PC-3 (cell line): ENCODE measurements at regions not wholly inside any gene's neighbourhood (a gene's known extent, or its start where the extent isn't known, plus 50 kb on each side); places are given as distances from the start of the nearest gene placed in this dataset.

Source experiments
- ATAC-seq: fragments of 200-7000 bp; cut with Tn5 transposase; 2 replicates; pipeline ENCODE4 v1.9.1; 2020; ENCODE audit warnings: mild to moderate bottlenecking, moderate library complexity
- BruUV-seq: library from RNA; stranded (reverse); fragments of 400-500 nt; replicated peaks from 2 replicates; lab custom pipeline; 2021; lab: Mats Ljungman, UMichigan
- CTCF ChIA-PET: fragments of 300-600 bp; sonication (Branson Sonifier 250); formaldehyde crosslinking; loops from one replicate; lab custom pipeline; 2022; ENCODE audit warnings: antibody characterized with exemption; lab: Charles Lee
- POLR2A ChIA-PET: fragments of 300-600 bp; sonication (Branson Sonifier 250); formaldehyde crosslinking; loops from one replicate; lab custom pipeline; 2022; ENCODE audit warnings: antibody characterized with exemption; ENCODE audit not compliant: unreplicated experiment; lab: Charles Lee
- DNase-seq: peaks from one replicate; pipeline ENCODE4 v3.0.0-alpha.2; 2015
- H2AFZ ChIP-seq: fragments of 300-600 bp; sonication (generic); 2 replicates; pipeline ENCODE4 v1.6.0; 2016; ENCODE audit warnings: antibody characterized with exemption, low read length
- H3F3A ChIP-seq: fragments of 300-600 bp; sonication (generic); one replicate; pipeline ENCODE4 v1.6.0; 2017; ENCODE audit warnings: antibody characterized with exemption, low read length, control low read depth, mild to moderate bottlenecking; ENCODE audit not compliant: unreplicated experiment
- H3K27ac ChIP-seq: fragments of 300-600 bp; sonication (generic); 2 replicates; pipeline ENCODE4 v1.5.1; 2016; ENCODE audit warnings: mild to moderate bottlenecking, low read length
- H3K27me3 ChIP-seq: fragments of 300-600 bp; sonication (generic); 2 replicates; pipeline ENCODE4 v1.6.1; 2016; ENCODE audit warnings: low read length, mixed read lengths
- H3K36me3 ChIP-seq: fragments of 300-600 bp; sonication (generic); 2 replicates; pipeline ENCODE4 v1.6.1; 2016; ENCODE audit warnings: low read depth, mixed run types, low read length, mixed read lengths
- H3K4me1 ChIP-seq: fragments of 300-600 bp; sonication (generic); 2 replicates; pipeline ENCODE4 v1.5.1; 2016; ENCODE audit warnings: low read length; ENCODE audit not compliant: insufficient read depth
- H3K4me2 ChIP-seq: fragments of 300-600 bp; sonication (generic); 2 replicates; pipeline ENCODE4 v1.6.0; 2016; ENCODE audit warnings: low read length
- H3K4me3 ChIP-seq: fragments of 300-600 bp; sonication (generic); 2 replicates; pipeline ENCODE4 v1.5.1; 2016; ENCODE audit warnings: mild to moderate bottlenecking, low read length, mixed read lengths
- H3K79me2 ChIP-seq: fragments of 300-600 bp; sonication (generic); 2 replicates; pipeline ENCODE4 v1.6.1; 2017; ENCODE audit warnings: low read length, mixed read lengths
- H3K9ac ChIP-seq: fragments of 300-600 bp; sonication (generic); 2 replicates; pipeline ENCODE4 v1.6.0; 2016; ENCODE audit warnings: mild to moderate bottlenecking, low read length
- H3K9me2 ChIP-seq: fragments of 300-600 bp; sonication (generic); replicated peaks from 2 replicates; pipeline ENCODE4 v1.6.1; 2016; ENCODE audit warnings: mixed run types, low read length, mixed read lengths
- H3K9me3 ChIP-seq: fragments of 300-600 bp; sonication (generic); 2 replicates; pipeline ENCODE4 v1.6.1; 2016; ENCODE audit warnings: low read length, mixed read lengths
- H4K20me1 ChIP-seq: fragments of 300-600 bp; sonication (generic); 2 replicates; pipeline ENCODE4 v1.6.1; 2016; ENCODE audit warnings: low read length, mixed read lengths
- CTCF ChIP-seq: fragments of 300-600 bp; sonication (generic); conservative IDR thresholded peaks from 2 replicates; pipeline ENCODE4 v1.5.1; 2017; ENCODE audit warnings: antibody characterized with exemption, low read depth, mild to moderate bottlenecking, low read length
- EZH2 ChIP-seq: fragments of 300-600 bp; sonication (generic); IDR thresholded peaks from one replicate; pipeline ENCODE4 v1.6.1; 2017; ENCODE audit warnings: antibody characterized with exemption, mild to moderate bottlenecking, low read length; ENCODE audit not compliant: unreplicated experiment
- EZH2phosphoT487 ChIP-seq: fragments of 300-600 bp; sonication (generic); IDR thresholded peaks from 2 replicates; pipeline ENCODE4 v1.6.1; 2018; ENCODE audit warnings: mild to moderate bottlenecking, antibody characterized with exemption, low read length, borderline replicate concordance
- intact Hi-C: fragments of 100-400 bp; cut with micrococcal nuclease; formaldehyde crosslinking; loops from 2 replicates; pipeline ENCODE4 v1.9.0; 2023

- H2AFZ ChIP-seq, result no peak overlapping the region
- no peaks in the 10 kb centered on the region for H3K4me1 ChIP-seq
- no peak for ATAC-seq
- CTCF ChIA-PET, result no interaction called here
- TF ChIP-seq EZH2 (no peak), CTCF (no peak), EZH2phosphoT487 (no peak)
- H3K9me3 ChIP-seq, result no peaks in the 10 kb centered on the region
- no peak for DNase-seq
- BruUV-seq, result no TSS peak
- H3K9me2 ChIP-seq, result no peaks in the 10 kb centered on the region
- no peaks in the 10 kb centered on the region for H3K79me2 ChIP-seq
- no peak overlapping the region for H3K4me2 ChIP-seq
- no peak overlapping the region for H3K27ac ChIP-seq
- POLR2A ChIA-PET, result no interaction called here
- no peaks in the 10 kb centered on the region for H4K20me1 ChIP-seq
- intact Hi-C loops, result no loop called here
- no peaks in the 10 kb centered on the region for H3F3A ChIP-seq
- no peak overlapping the region for H3K9ac ChIP-seq
- H3K27me3 ChIP-seq, result peaks cover 79% of the 10 kb centered on the region
- no peaks in the 10 kb centered on the region for H3K36me3 ChIP-seq
- no peak overlapping the region for H3K4me3 ChIP-seq
Measured at GRCh38 chr13:26819046-26819445, 58.5 kb upstream of the GPR12 start.

DNA sequence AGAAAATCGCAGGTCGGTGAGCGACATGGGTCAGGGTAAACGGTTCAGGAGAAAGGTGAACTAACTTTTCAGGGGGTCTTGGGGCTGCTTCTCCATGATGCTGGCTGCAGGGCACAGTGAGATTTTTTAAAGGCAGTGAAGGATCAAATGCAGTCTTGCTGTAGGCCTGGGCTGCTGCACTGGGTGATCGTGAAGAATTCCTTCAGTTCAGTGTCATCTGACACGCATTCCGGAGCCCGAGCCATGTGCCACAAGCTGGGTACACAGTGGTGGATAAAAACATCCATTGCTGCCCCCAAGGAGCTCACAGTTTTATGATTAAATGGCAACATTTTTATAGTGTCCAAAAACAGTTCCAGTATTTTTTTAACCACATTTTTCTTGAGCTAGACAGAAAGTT lies 56.3 kb upstream of the GPR12 start:
- Histone ChIP-seq H3K4me1 (no peaks in the 10 kb centered on the region), H2AFZ (no peak overlapping the region), H3F3A (no peaks in the 10 kb centered on the region), H3K79me2 (no peaks in the 10 kb centered on the region), H3K9me3 (no peaks in the 10 kb centered on the region), H3K27ac (no peak overlapping the region), H3K9me2 (no peaks in the 10 kb centered on the region), H3K4me2 (no peak overlapping the region), H3K9ac (no peak overlapping the region), H3K27me3 (peaks cover 79% of the 10 kb centered on the region), H3K4me3 (no peak overlapping the region), H3K36me3 (no peaks in the 10 kb centered on the region), H4K20me1 (no peaks in the 10 kb centered on the region)
- ATAC-seq, result no peak
- TF ChIP-seq CTCF, result no peak
- no peak for TF ChIP-seq EZH2phosphoT487
- no peak for TF ChIP-seq EZH2
- BruUV-seq, result no TSS peak
- POLR2A ChIA-PET, result no interaction called here
- intact Hi-C loops, result no loop called here
- no peak for DNase-seq
- CTCF ChIA-PET, result no interaction called here

- CTCF ChIA-PET, result no interaction called here
- POLR2A ChIA-PET, result no interaction called here
- BruUV-seq, result no TSS peak
Measured at GRCh38 chr13:26813980-26814348, 53.4 kb upstream of the GPR12 start.

More at GRCh38 chr13:26813980-26814348, 53.4 kb upstream of the GPR12 start:
- DNase-seq (no peak), ATAC-seq (no peak)
- H3K27me3 ChIP-seq, result peaks cover 76% of the 10 kb centered on the region
- H3K9ac ChIP-seq, result no peak overlapping the region
- H3K4me2 ChIP-seq, result no peak overlapping the region
- H3K36me3 ChIP-seq, result no peaks in the 10 kb centered on the region
- no peak overlapping the region for H3K4me3 ChIP-seq
- no peaks in the 10 kb centered on the region for H3F3A ChIP-seq
- H3K4me1 ChIP-seq, result no peaks in the 10 kb centered on the region
- no peak overlapping the region for H3K27ac ChIP-seq
- H3K9me2 ChIP-seq, result no peaks in the 10 kb centered on the region
- no peaks in the 10 kb centered on the region for H4K20me1 ChIP-seq
- intact Hi-C loops, result no loop called here
- H2AFZ ChIP-seq, result no peak overlapping the region
- H3K79me2 ChIP-seq, result no peaks in the 10 kb centered on the region
- TF ChIP-seq CTCF (no peak), EZH2phosphoT487 (no peak), EZH2 (no peak)
- no peaks in the 10 kb centered on the region for H3K9me3 ChIP-seq
